ENCODE measurements at regions not wholly inside any gene's neighbourhood (a gene's known extent, or its start where the extent isn't known, plus 50 kb on each side); places are given as distances from the start of the nearest gene placed in this dataset.

GRCh38 chr7:52294942-52295341, 740.5 kb upstream of the POM121L12 start:
- WGBS, 3 donors = 82 to 94% (median 86%) methylated on average over 7 of the region's 7 CpGs
- H3K4me3 ChIP-seq (ENCODE audit: low read depth in 1 of 3, low read length in 3 of 3) = no peak overlapping the region

GRCh38 chr7:52289247-52289646, 746.2 kb upstream of the POM121L12 start:
- Histone ChIP-seq H3K4me1 (ENCODE audit: control insufficient read depth in 3 of 3, insufficient read depth in 2 of 3, low read depth in 1 of 3, low read length in 2 of 3) (no peaks in the 10 kb centered on the region), H3K27ac (ENCODE audit: low read depth in 1 of 3, low read length in 2 of 3) (no peak overlapping the region), H3K27me3 (ENCODE audit: control insufficient read depth in 3 of 3, insufficient read depth in 3 of 3, low read length in 3 of 3) (no peaks in the 10 kb centered on the region), H3K4me3 (ENCODE audit: low read depth in 1 of 3, low read length in 3 of 3) (no peak overlapping the region), H3K9me3 (ENCODE audit: control insufficient read depth in 2 of 2, insufficient read depth in 1 of 2, low read depth in 1 of 2, low read length in 1 of 2) (no peaks in the 10 kb centered on the region), H3K36me3 (ENCODE audit: control insufficient read depth in 3 of 3, insufficient read depth in 2 of 3, low read depth in 1 of 3, low read length in 3 of 3) (no peaks in the 10 kb centered on the region)
- 50 to 67% (median 52%) methylated on average over 2 of the region's 2 CpGs for WGBS, 3 donors
- FAIRE-seq (no peak), DNase-seq (no peak)

More at GRCh38 chr7:52294942-52295341, 740.5 kb upstream of the POM121L12 start:
- FAIRE-seq = no peak
- Histone ChIP-seq H3K27me3 (ENCODE audit: control insufficient read depth in 3 of 3, insufficient read depth in 3 of 3, low read length in 3 of 3) (no peaks in the 10 kb centered on the region), H3K27ac (ENCODE audit: low read depth in 1 of 3, low read length in 2 of 3) (no peak overlapping the region), H3K9me3 (ENCODE audit: control insufficient read depth in 2 of 2, insufficient read depth in 1 of 2, low read depth in 1 of 2, low read length in 1 of 2) (peaks cover 0 to 7% of the 10 kb centered on the region in 2 donors), H3K4me1 (ENCODE audit: control insufficient read depth in 3 of 3, insufficient read depth in 2 of 3, low read depth in 1 of 3, low read length in 2 of 3) (no peaks in the 10 kb centered on the region), H3K36me3 (ENCODE audit: control insufficient read depth in 3 of 3, insufficient read depth in 2 of 3, low read depth in 1 of 3, low read length in 3 of 3) (no peaks in the 10 kb centered on the region)
- DNase-seq = no peak

- no peaks in the 10 kb centered on the region for H3K36me3 ChIP-seq (ENCODE audit: control insufficient read depth in 3 of 3, insufficient read depth in 2 of 3, low read depth in 1 of 3, low read length in 3 of 3)
- no peak for DNase-seq
- H3K27ac ChIP-seq (ENCODE audit: low read depth in 1 of 3, low read length in 2 of 3) = no peak overlapping the region
- FAIRE-seq = peak; percentile 80
- H3K27me3 ChIP-seq (ENCODE audit: control insufficient read depth in 3 of 3, insufficient read depth in 3 of 3, low read length in 3 of 3) = no peaks in the 10 kb centered on the region
- 88 to 93% (median 92%) methylated on average over 1 of the region's 1 CpG for WGBS, 3 donors
- no peaks in the 10 kb centered on the region for H3K9me3 ChIP-seq (ENCODE audit: control insufficient read depth in 2 of 2, insufficient read depth in 1 of 2, low read depth in 1 of 2, low read length in 1 of 2)
- no peaks in the 10 kb centered on the region for H3K4me1 ChIP-seq (ENCODE audit: control insufficient read depth in 3 of 3, insufficient read depth in 2 of 3, low read depth in 1 of 3, low read length in 2 of 3)
- no peak overlapping the region for H3K4me3 ChIP-seq (ENCODE audit: low read depth in 1 of 3, low read length in 3 of 3)
These were observed 747.7 kb upstream of the POM121L12 start for GRCh38 chr7:52287698-52288097.

- H3K4me1 ChIP-seq (ENCODE audit: control insufficient read depth in 3 of 3, insufficient read depth in 2 of 3, low read depth in 1 of 3, low read length in 2 of 3) = no peaks in the 10 kb centered on the region
- no peaks in the 10 kb centered on the region for H3K36me3 ChIP-seq (ENCODE audit: control insufficient read depth in 3 of 3, insufficient read depth in 2 of 3, low read depth in 1 of 3, low read length in 3 of 3)
- no peak overlapping the region for H3K27ac ChIP-seq (ENCODE audit: low read depth in 1 of 3, low read length in 2 of 3)
- FAIRE-seq = no peak
- 29 to 51% (median 46%) methylated on average over 2 of the region's 2 CpGs for WGBS, 3 donors
- no peaks in the 10 kb centered on the region for H3K9me3 ChIP-seq (ENCODE audit: control insufficient read depth in 2 of 2, insufficient read depth in 1 of 2, low read depth in 1 of 2, low read length in 1 of 2)
- no peak overlapping the region for H3K4me3 ChIP-seq (ENCODE audit: low read depth in 1 of 3, low read length in 3 of 3)
- no peaks in the 10 kb centered on the region for H3K27me3 ChIP-seq (ENCODE audit: control insufficient read depth in 3 of 3, insufficient read depth in 3 of 3, low read length in 3 of 3)
- no peak for DNase-seq
These were observed 749.7 kb upstream of the POM121L12 start for GRCh38 chr7:52285689-52286088.

- Histone ChIP-seq H3K4me1 (ENCODE audit: control insufficient read depth in 3 of 3, insufficient read depth in 2 of 3, low read depth in 1 of 3, low read length in 2 of 3) (no peaks in the 10 kb centered on the region), H3K4me3 (ENCODE audit: low read depth in 1 of 3, low read length in 3 of 3) (no peak overlapping the region), H3K27ac (ENCODE audit: low read depth in 1 of 3, low read length in 2 of 3) (no peak overlapping the region), H3K36me3 (ENCODE audit: control insufficient read depth in 3 of 3, insufficient read depth in 2 of 3, low read depth in 1 of 3, low read length in 3 of 3) (no peaks in the 10 kb centered on the region), H3K27me3 (ENCODE audit: control insufficient read depth in 3 of 3, insufficient read depth in 3 of 3, low read length in 3 of 3) (no peaks in the 10 kb centered on the region), H3K9me3 (ENCODE audit: control insufficient read depth in 2 of 2, insufficient read depth in 1 of 2, low read depth in 1 of 2, low read length in 1 of 2) (no peaks in the 10 kb centered on the region)
- DNase-seq = no peak
- WGBS, 3 donors = 67 to 81% (median 69%) methylated on average over 3 of the region's 3 CpGs
- no peak for FAIRE-seq
These were observed 752.1 kb upstream of the POM121L12 start for GRCh38 chr7:52283335-52283734.

- peak; percentile 38 to 77 for DNase-seq
- Histone ChIP-seq H3K9me3 (ENCODE audit: control insufficient read depth in 2 of 2, insufficient read depth in 1 of 2, low read depth in 1 of 2, low read length in 1 of 2) (peaks cover 0 to 2% of the 10 kb centered on the region in 2 donors), H3K27ac (ENCODE audit: low read depth in 1 of 3, low read length in 2 of 3) (peak overlapping the region in 1 of 3 donors; percentile 48), H3K4me3 (ENCODE audit: low read depth in 1 of 3, low read length in 3 of 3) (peak overlapping the region in 1 of 3 donors; percentile 37), H3K36me3 (ENCODE audit: control insufficient read depth in 3 of 3, insufficient read depth in 2 of 3, low read depth in 1 of 3, low read length in 3 of 3) (no peaks in the 10 kb centered on the region), H3K27me3 (ENCODE audit: control insufficient read depth in 3 of 3, insufficient read depth in 3 of 3, low read length in 3 of 3) (peaks cover 0 to 3% (median 0%) of the 10 kb centered on the region in 3 donors), H3K4me1 (ENCODE audit: control insufficient read depth in 3 of 3, insufficient read depth in 2 of 3, low read depth in 1 of 3, low read length in 2 of 3) (no peaks in the 10 kb centered on the region)
- 51 to 70% (median 67%) methylated on average over 52 to 60 of the region's 60 CpGs for WGBS, 3 donors
- FAIRE-seq = no peak
These were observed 761.5 kb upstream of the POM121L12 start for GRCh38 chr7:52273685-52274610.

GRCh38 chr7:52271703-52272102, 763.7 kb upstream of the POM121L12 start:
- FAIRE-seq (no peak), DNase-seq (no peak)
- Histone ChIP-seq H3K4me3 (ENCODE audit: low read depth in 1 of 3, low read length in 3 of 3) (no peak overlapping the region), H3K36me3 (ENCODE audit: control insufficient read depth in 3 of 3, insufficient read depth in 2 of 3, low read depth in 1 of 3, low read length in 3 of 3) (no peaks in the 10 kb centered on the region), H3K27ac (ENCODE audit: low read depth in 1 of 3, low read length in 2 of 3) (no peak overlapping the region), H3K4me1 (ENCODE audit: control insufficient read depth in 3 of 3, insufficient read depth in 2 of 3, low read depth in 1 of 3, low read length in 2 of 3) (no peaks in the 10 kb centered on the region), H3K27me3 (ENCODE audit: control insufficient read depth in 3 of 3, insufficient read depth in 3 of 3, low read length in 3 of 3) (peaks cover 0 to 3% (median 0%) of the 10 kb centered on the region in 3 donors), H3K9me3 (ENCODE audit: control insufficient read depth in 2 of 2, insufficient read depth in 1 of 2, low read depth in 1 of 2, low read length in 1 of 2) (no peaks in the 10 kb centered on the region)
- 55 to 86% (median 71%) methylated on average over 3 of the region's 3 CpGs for WGBS, 3 donors

GRCh38 chr7:52270301-52270700, 765.1 kb upstream of the POM121L12 start:
- no peak for FAIRE-seq
- H3K4me1 ChIP-seq (ENCODE audit: control insufficient read depth in 3 of 3, insufficient read depth in 2 of 3, low read depth in 1 of 3, low read length in 2 of 3) = no peaks in the 10 kb centered on the region

More at GRCh38 chr7:52270301-52270700, 765.1 kb upstream of the POM121L12 start:
- Histone ChIP-seq H3K36me3 (ENCODE audit: control insufficient read depth in 3 of 3, insufficient read depth in 2 of 3, low read depth in 1 of 3, low read length in 3 of 3) (no peaks in the 10 kb centered on the region), H3K27ac (ENCODE audit: low read depth in 1 of 3, low read length in 2 of 3) (no peak overlapping the region), H3K27me3 (ENCODE audit: control insufficient read depth in 3 of 3, insufficient read depth in 3 of 3, low read length in 3 of 3) (peaks cover 0 to 3% (median 0%) of the 10 kb centered on the region in 3 donors), H3K4me3 (ENCODE audit: low read depth in 1 of 3, low read length in 3 of 3) (no peak overlapping the region), H3K9me3 (ENCODE audit: control insufficient read depth in 2 of 2, insufficient read depth in 1 of 2, low read depth in 1 of 2, low read length in 1 of 2) (no peaks in the 10 kb centered on the region)
- DNase-seq = no peak
- 65 to 85% (median 71%) methylated on average over 3 of the region's 3 CpGs for WGBS, 3 donors
